Neural cell (in vitro differentiated cells): ENCODE measurements at regions not wholly inside any gene's neighbourhood (a gene's known extent, or its start where the extent isn't known, plus 50 kb on each side); places are given as distances from the start of the nearest gene placed in this dataset.
"Not testable (repeated sequence)": the region's sequence is repeated elsewhere in the genome, so short reads cannot be mapped to it uniquely, and the experiment has no call there.

Source experiments
- CTCF ChIP-seq: fragments of 450-650 bp; IDR thresholded peaks from 2 replicates; pipeline ENCODE4 v1.5.1; 2014; ENCODE audit warnings: antibody characterized with exemption, mild to moderate bottlenecking, moderate library complexity; ENCODE audit not compliant: poor library complexity, severe bottlenecking
- EP300 ChIP-seq: fragments of 450-650 bp; conservative IDR thresholded peaks from 2 replicates; pipeline ENCODE4 v1.6.1; 2014; ENCODE audit warnings: antibody characterized with exemption, mild to moderate bottlenecking, moderate library complexity; ENCODE audit not compliant: poor library complexity, severe bottlenecking
- POLR2AphosphoS5 ChIP-seq: IDR thresholded peaks from 2 replicates; pipeline ENCODE4 v1.6.1; 2012
- RAD21 ChIP-seq: fragments of 450-650 bp; conservative IDR thresholded peaks from 2 replicates; pipeline ENCODE4 v1.6.1; 2014; ENCODE audit warnings: antibody characterized with exemption, mild to moderate bottlenecking, moderate library complexity

- TF ChIP-seq CTCF, POLR2AphosphoS5, EP300, RAD21: not testable (repeated sequence)
These were observed 66.8 kb upstream of the IVNS1ABP start for GRCh38 chr1:185383805-185384204.
